DOHH2 (cell line): ENCODE measurements at regions not wholly inside any gene's neighbourhood (a gene's known extent, or its start where the extent isn't known, plus 50 kb on each side); places are given as distances from the start of the nearest gene placed in this dataset.

Experiments
- H3F3A ChIP-seq: fragments of 200-600 bp; sonication (generic), shearing (Covaris generic); 2 replicates; pipeline ENCODE4 v1.6.0; 2016; ENCODE audit warnings: antibody characterized with exemption, mild to moderate bottlenecking; ENCODE audit not compliant: control insufficient read depth, insufficient read depth
- H3K27ac ChIP-seq: fragments of 200-600 bp; sonication (generic); 2 replicates; pipeline ENCODE4 v1.5.1; 2014; ENCODE audit warnings: low read depth, mild to moderate bottlenecking, low read length, moderate library complexity
- H3K27me3 ChIP-seq: fragments of 200-600 bp; sonication (generic); 2 replicates; pipeline ENCODE4 v1.6.1; 2014; ENCODE audit warnings: mild to moderate bottlenecking, low read length, mixed read lengths; ENCODE audit not compliant: control insufficient read depth
- H3K36me3 ChIP-seq: fragments of 200-600 bp; sonication (generic); 2 replicates; pipeline ENCODE4 v1.6.1; 2014; ENCODE audit warnings: mild to moderate bottlenecking, low read length, moderate library complexity, mixed read lengths; ENCODE audit not compliant: control insufficient read depth
- H3K4me1 ChIP-seq: fragments of 200-600 bp; sonication (generic); 2 replicates; pipeline ENCODE4 v1.6.1; 2014; ENCODE audit warnings: mild to moderate bottlenecking, low read length, mixed read lengths; ENCODE audit not compliant: control insufficient read depth
- H3K4me2 ChIP-seq: fragments of 200-600 bp; sonication (generic); 2 replicates; pipeline ENCODE4 v1.6.0; 2014; ENCODE audit warnings: mild to moderate bottlenecking, low read length, moderate library complexity
- H3K4me3 ChIP-seq: fragments of 200-600 bp; sonication (generic); 2 replicates; pipeline ENCODE4 v1.5.1; 2014; ENCODE audit warnings: mild to moderate bottlenecking, low read length, mixed read lengths
- H3K79me2 ChIP-seq: fragments of 200-600 bp; sonication (generic); 2 replicates; pipeline ENCODE4 v1.6.1; 2014; ENCODE audit warnings: mild to moderate bottlenecking, low read length, mixed read lengths; ENCODE audit not compliant: control insufficient read depth
- H3K9me2 ChIP-seq: fragments of 200-600 bp; sonication (generic); replicated peaks from 2 replicates; pipeline ENCODE4 v1.6.1; 2014; ENCODE audit warnings: mild to moderate bottlenecking, low read length, mixed read lengths; ENCODE audit not compliant: control insufficient read depth
- H3K9me3 ChIP-seq: fragments of 200-600 bp; sonication (generic); 2 replicates; pipeline ENCODE4 v1.6.1; 2014; ENCODE audit warnings: antibody characterized with exemption, low read length, mixed read lengths; ENCODE audit not compliant: control insufficient read depth, insufficient read depth
- H4K20me1 ChIP-seq: fragments of 200-600 bp; sonication (generic); 2 replicates; pipeline ENCODE4 v1.6.0; 2014; ENCODE audit warnings: low read depth, mild to moderate bottlenecking, antibody characterized with exemption, low read length, moderate library complexity; ENCODE audit not compliant: control insufficient read depth, insufficient read depth
- CTCF ChIP-seq: fragments of 200-600 bp; sonication (generic); IDR thresholded peaks from one replicate; pipeline ENCODE4 v1.5.1; 2014; ENCODE audit warnings: antibody characterized with exemption, mild to moderate bottlenecking, low read depth, low read length; ENCODE audit not compliant: poor library complexity, severe bottlenecking
- EZH2phosphoT487 ChIP-seq: fragments of 200-600 bp; sonication (generic); IDR thresholded peaks from 2 replicates; pipeline ENCODE4 v1.6.1; 2017; ENCODE audit warnings: borderline replicate concordance, mild to moderate bottlenecking, antibody characterized with exemption, low read length, moderate library complexity, mixed read lengths

- H4K20me1 ChIP-seq, result no peaks in the 10 kb centered on the region
- no peaks in the 10 kb centered on the region for H3K27me3 ChIP-seq
- TF ChIP-seq CTCF (no peak), EZH2phosphoT487 (no peak)
- no peak overlapping the region for H3K4me2 ChIP-seq
- H3K4me3 ChIP-seq, result no peak overlapping the region
- no peaks in the 10 kb centered on the region for H3K79me2 ChIP-seq
- no peaks in the 10 kb centered on the region for H3K9me3 ChIP-seq
- no peaks in the 10 kb centered on the region for H3K9me2 ChIP-seq
- H3K36me3 ChIP-seq, result no peaks in the 10 kb centered on the region
- no peaks in the 10 kb centered on the region for H3F3A ChIP-seq
- no peak overlapping the region for H3K27ac ChIP-seq
- H3K4me1 ChIP-seq, result peaks cover 13% of the 10 kb centered on the region
Measured at GRCh38 chr13:77480066-77480465, 55.4 kb upstream of the SCEL start.

GRCh38 chr13:77479326-77479725, 56.2 kb upstream of the SCEL start:
- Histone ChIP-seq H3K9me2 (no peaks in the 10 kb centered on the region), H3K4me2 (no peak overlapping the region), H3K4me3 (no peak overlapping the region), H3F3A (no peaks in the 10 kb centered on the region), H3K9me3 (no peaks in the 10 kb centered on the region), H3K36me3 (no peaks in the 10 kb centered on the region), H3K79me2 (no peaks in the 10 kb centered on the region), H3K4me1 (peaks cover 13% of the 10 kb centered on the region), H3K27ac (no peak overlapping the region), H4K20me1 (no peaks in the 10 kb centered on the region), H3K27me3 (no peaks in the 10 kb centered on the region)
- no peak for TF ChIP-seq CTCF
- no peak for TF ChIP-seq EZH2phosphoT487

- no peaks in the 10 kb centered on the region for H3K9me3 ChIP-seq
- no peaks in the 10 kb centered on the region for H3K27me3 ChIP-seq
- peaks cover 13% of the 10 kb centered on the region for H3K4me1 ChIP-seq
- no peaks in the 10 kb centered on the region for H4K20me1 ChIP-seq
- H3K36me3 ChIP-seq, result no peaks in the 10 kb centered on the region
- H3K4me3 ChIP-seq, result no peak overlapping the region
- no peaks in the 10 kb centered on the region for H3F3A ChIP-seq
- H3K9me2 ChIP-seq, result no peaks in the 10 kb centered on the region
- TF ChIP-seq EZH2phosphoT487 (no peak), CTCF (no peak)
- H3K27ac ChIP-seq, result no peak overlapping the region
- H3K4me2 ChIP-seq, result no peak overlapping the region
- no peaks in the 10 kb centered on the region for H3K79me2 ChIP-seq
Measured at GRCh38 chr13:77477299-77477848, 58.1 kb upstream of the SCEL start.
